ENCODE measurements at regions not wholly inside any gene's neighbourhood (a gene's known extent, or its start where the extent isn't known, plus 50 kb on each side); places are given as distances from the start of the nearest gene placed in this dataset.
"Not testable (repeated sequence)": the region's sequence is repeated elsewhere in the genome, so short reads cannot be mapped to it uniquely, and the experiment has no call there.

GRCh38 chr2:61632276-61633169 lies 94.4 kb upstream of the XPO1 start:
- H3K27me3 Mint-ChIP-seq = no peaks in the 10 kb centered on the region
- no peak for DNase-seq (ENCODE audit: low spot score in 2 of 2)
- H3K36me3 Mint-ChIP-seq (ENCODE audit: insufficient read depth) = no peaks in the 10 kb centered on the region
- no peaks in the 10 kb centered on the region for H3K9me3 Mint-ChIP-seq
- no peak overlapping the region for H3K27ac Mint-ChIP-seq (ENCODE audit: low read depth)
- H3K4me1 Mint-ChIP-seq = no peaks in the 10 kb centered on the region
- H3K4me3 Mint-ChIP-seq = no peak overlapping the region
- no peak for ATAC-seq (replicated peaks; ENCODE audit: extremely low read depth, poor library complexity, severe bottlenecking)

GRCh38 chr2:61631321-61631720 lies 93.2 kb upstream of the XPO1 start:
- no peak for ATAC-seq (replicated peaks; ENCODE audit: extremely low read depth, poor library complexity, severe bottlenecking)
- no peaks in the 10 kb centered on the region for H3K9me3 Mint-ChIP-seq
- DNase-seq (ENCODE audit: low spot score in 2 of 2) = no peak
- H3K27me3 Mint-ChIP-seq = no peaks in the 10 kb centered on the region
- H3K36me3 Mint-ChIP-seq (ENCODE audit: insufficient read depth) = no peaks in the 10 kb centered on the region
- no peak overlapping the region for H3K4me3 Mint-ChIP-seq
- H3K27ac Mint-ChIP-seq (ENCODE audit: low read depth) = no peak overlapping the region
- H3K4me1 Mint-ChIP-seq = no peaks in the 10 kb centered on the region

- Mint-ChIP-seq H3K4me3 (no peak overlapping the region), H3K4me1 (no peaks in the 10 kb centered on the region), H3K36me3 (ENCODE audit: insufficient read depth) (no peaks in the 10 kb centered on the region), H3K9me3 (no peaks in the 10 kb centered on the region), H3K27ac (ENCODE audit: low read depth) (no peak overlapping the region), H3K27me3 (no peaks in the 10 kb centered on the region)
- no peak for ATAC-seq (replicated peaks; ENCODE audit: extremely low read depth, poor library complexity, severe bottlenecking)
- DNase-seq (ENCODE audit: low spot score in 2 of 2) = no peak
Observed at GRCh38 chr2:61626827-61627226, 88.7 kb upstream of the XPO1 start.

- H3K4me3 Mint-ChIP-seq = no peak overlapping the region
- DNase-seq (ENCODE audit: low spot score in 2 of 2) (no peak), ATAC-seq (replicated peaks; ENCODE audit: extremely low read depth, poor library complexity, severe bottlenecking) (no peak)
- no peaks in the 10 kb centered on the region for H3K9me3 Mint-ChIP-seq
- no peaks in the 10 kb centered on the region for H3K36me3 Mint-ChIP-seq (ENCODE audit: insufficient read depth)
- H3K4me1 Mint-ChIP-seq = no peaks in the 10 kb centered on the region
- no peak overlapping the region for H3K27ac Mint-ChIP-seq (ENCODE audit: low read depth)
- no peaks in the 10 kb centered on the region for H3K27me3 Mint-ChIP-seq
Observed at GRCh38 chr2:61623747-61624146, 85.6 kb upstream of the XPO1 start.

GRCh38 chr2:61620244-61621159 lies 82.3 kb upstream of the XPO1 start:
- ATAC-seq (replicated peaks; ENCODE audit: extremely low read depth, poor library complexity, severe bottlenecking) (no peak), DNase-seq (ENCODE audit: low spot score in 2 of 2) (no peak)
- Mint-ChIP-seq H3K27me3 (no peaks in the 10 kb centered on the region), H3K36me3 (ENCODE audit: insufficient read depth) (no peaks in the 10 kb centered on the region), H3K27ac (ENCODE audit: low read depth) (no peak overlapping the region), H3K4me3 (no peak overlapping the region), H3K9me3 (no peaks in the 10 kb centered on the region), H3K4me1 (no peaks in the 10 kb centered on the region)

- no peaks in the 10 kb centered on the region for H3K36me3 Mint-ChIP-seq (ENCODE audit: insufficient read depth)
- no peak overlapping the region for H3K27ac Mint-ChIP-seq (ENCODE audit: low read depth)
- no peak for DNase-seq (ENCODE audit: low spot score in 2 of 2)
- no peaks in the 10 kb centered on the region for H3K9me3 Mint-ChIP-seq
- H3K4me1 Mint-ChIP-seq = no peaks in the 10 kb centered on the region
- H3K4me3 Mint-ChIP-seq = no peak overlapping the region
- no peak for ATAC-seq (replicated peaks; ENCODE audit: extremely low read depth, poor library complexity, severe bottlenecking)
- no peaks in the 10 kb centered on the region for H3K27me3 Mint-ChIP-seq
Observed at GRCh38 chr2:61619561-61619960, 81.4 kb upstream of the XPO1 start.

GRCh38 chr2:61617610-61618009 lies 79.5 kb upstream of the XPO1 start:
- Mint-ChIP-seq H3K27me3 (no peaks in the 10 kb centered on the region), H3K4me3 (no peak overlapping the region), H3K36me3 (ENCODE audit: insufficient read depth) (no peaks in the 10 kb centered on the region), H3K27ac (ENCODE audit: low read depth) (no peak overlapping the region), H3K4me1 (no peaks in the 10 kb centered on the region), H3K9me3 (no peaks in the 10 kb centered on the region)
- DNase-seq (ENCODE audit: low spot score in 2 of 2) = no peak
- no peak for ATAC-seq (replicated peaks; ENCODE audit: extremely low read depth, poor library complexity, severe bottlenecking)

- H3K27me3 Mint-ChIP-seq = no peaks in the 10 kb centered on the region
- no peaks in the 10 kb centered on the region for H3K9me3 Mint-ChIP-seq
- no peaks in the 10 kb centered on the region for H3K4me1 Mint-ChIP-seq
- DNase-seq (ENCODE audit: low spot score in 2 of 2) (no peak), ATAC-seq (replicated peaks; ENCODE audit: extremely low read depth, poor library complexity, severe bottlenecking) (no peak)
- no peak overlapping the region for H3K4me3 Mint-ChIP-seq
- H3K36me3 Mint-ChIP-seq (ENCODE audit: insufficient read depth) = no peaks in the 10 kb centered on the region
- peak overlapping the region; percentile 53 for H3K27ac Mint-ChIP-seq (ENCODE audit: low read depth)
Observed at GRCh38 chr2:61605245-61605644, 67.1 kb upstream of the XPO1 start.

GRCh38 chr2:61604433-61604832 lies 66.3 kb upstream of the XPO1 start:
- ATAC-seq (replicated peaks; ENCODE audit: extremely low read depth, poor library complexity, severe bottlenecking) = no peak
- H3K4me3 Mint-ChIP-seq = no peak overlapping the region
- H3K4me1 Mint-ChIP-seq = no peaks in the 10 kb centered on the region
- no peaks in the 10 kb centered on the region for H3K27me3 Mint-ChIP-seq
- peak overlapping the region; percentile 53 for H3K27ac Mint-ChIP-seq (ENCODE audit: low read depth)
- no peaks in the 10 kb centered on the region for H3K36me3 Mint-ChIP-seq (ENCODE audit: insufficient read depth)
- no peaks in the 10 kb centered on the region for H3K9me3 Mint-ChIP-seq
- no peak for DNase-seq (ENCODE audit: low spot score in 2 of 2)

- H3K9me3 Mint-ChIP-seq; H3K4me1 Mint-ChIP-seq; H3K27ac Mint-ChIP-seq (ENCODE audit: low read depth); ATAC-seq (replicated peaks; ENCODE audit: extremely low read depth, poor library complexity, severe bottlenecking); DNase-seq (ENCODE audit: low spot score in 2 of 2); H3K27me3 Mint-ChIP-seq; H3K36me3 Mint-ChIP-seq (ENCODE audit: insufficient read depth); H3K4me3 Mint-ChIP-seq: not testable (repeated sequence)
Observed at GRCh38 chr2:61598515-61599156, 60.5 kb upstream of the XPO1 start.

- H3K4me3 Mint-ChIP-seq = no peak overlapping the region
- ATAC-seq (replicated peaks; ENCODE audit: extremely low read depth, poor library complexity, severe bottlenecking) (no peak), DNase-seq (ENCODE audit: low spot score in 2 of 2) (no peak)
- H3K36me3 Mint-ChIP-seq (ENCODE audit: insufficient read depth) = no peaks in the 10 kb centered on the region
- H3K27ac Mint-ChIP-seq (ENCODE audit: low read depth) = no peak overlapping the region
- H3K27me3 Mint-ChIP-seq = peaks cover 16% of the 10 kb centered on the region
- no peaks in the 10 kb centered on the region for H3K9me3 Mint-ChIP-seq
- H3K4me1 Mint-ChIP-seq = no peaks in the 10 kb centered on the region
Observed at GRCh38 chr2:61597300-61598289, 59.4 kb upstream of the XPO1 start.

GRCh38 chr2:61594201-61594600 lies 56.0 kb upstream of the XPO1 start:
- peaks cover 27% of the 10 kb centered on the region for H3K27me3 Mint-ChIP-seq
- H3K36me3 Mint-ChIP-seq (ENCODE audit: insufficient read depth); H3K4me1 Mint-ChIP-seq; ATAC-seq (replicated peaks; ENCODE audit: extremely low read depth, poor library complexity, severe bottlenecking); H3K4me3 Mint-ChIP-seq; DNase-seq (ENCODE audit: low spot score in 2 of 2); H3K27ac Mint-ChIP-seq (ENCODE audit: low read depth); H3K9me3 Mint-ChIP-seq: not testable (repeated sequence)

Data from central memory CD8-positive, alpha-beta T cell (primary cell).